ENCODE measurements at regions not wholly inside any gene's neighbourhood (a gene's known extent, or its start where the extent isn't known, plus 50 kb on each side); places are given as distances from the start of the nearest gene placed in this dataset.

GRCh38 chr2:210798180-210798579 is 241.8 kb downstream of the CPS1 start:
- Histone ChIP-seq H3K4me3 (no peak overlapping the region), H3K36me3 (no peaks in the 10 kb centered on the region), H3K27me3 (no peaks in the 10 kb centered on the region), H3K9me3 (no peaks in the 10 kb centered on the region), H3K27ac (no peak overlapping the region), H3K4me1 (no peaks in the 10 kb centered on the region)
- TF ChIP-seq CTCF (IDR thresholded peaks at IDR 0.05) (no peak), POLR2A (IDR thresholded peaks at IDR 0.05) (no peak), EP300 (IDR thresholded peaks at IDR 0.05) (no peak)
- 32 to 35% methylated on average over 1 of the region's 1 CpG for WGBS, 2 donors
- DNase-seq (ENCODE audit: low spot score in 2 of 2), result no peak

GRCh38 chr2:210814251-210815025 is 258.0 kb downstream of the CPS1 start:
- no peaks in the 10 kb centered on the region for H3K4me1 ChIP-seq
- no peaks in the 10 kb centered on the region for H3K27me3 ChIP-seq
- 76 to 92% methylated on average over 1 of the region's 1 CpG for WGBS, 2 donors
- DNase-seq (ENCODE audit: low spot score in 2 of 2), result no peak
- H3K4me3 ChIP-seq, result no peak overlapping the region
- peaks cover 0 to 13% (median 0%) of the 10 kb centered on the region in 4 donors for H3K9me3 ChIP-seq
- TF ChIP-seq POLR2A (IDR thresholded peaks at IDR 0.05) (no peak), EP300 (IDR thresholded peaks at IDR 0.05) (no peak), CTCF (IDR thresholded peaks at IDR 0.05) (no peak)
- H3K27ac ChIP-seq, result no peak overlapping the region
- H3K36me3 ChIP-seq, result no peaks in the 10 kb centered on the region

GRCh38 chr2:210816769-210817168 is 260.4 kb downstream of the CPS1 start:
- H3K4me3 ChIP-seq, result no peak overlapping the region
- no peaks in the 10 kb centered on the region for H3K36me3 ChIP-seq
- no peaks in the 10 kb centered on the region for H3K27me3 ChIP-seq
- H3K9me3 ChIP-seq, result peaks cover 0 to 10% (median 0%) of the 10 kb centered on the region in 4 donors
- no peak overlapping the region for H3K27ac ChIP-seq
- DNase-seq (ENCODE audit: low spot score in 2 of 2), result no peak
- TF ChIP-seq POLR2A (IDR thresholded peaks at IDR 0.05) (no peak), EP300 (IDR thresholded peaks at IDR 0.05) (no peak), CTCF (IDR thresholded peaks at IDR 0.05) (no peak)
- H3K4me1 ChIP-seq, result no peaks in the 10 kb centered on the region
- WGBS, 2 donors, result 85 to 86% methylated on average over 2 of the region's 2 CpGs

GRCh38 chr2:210818473-210818872 is 262.1 kb downstream of the CPS1 start:
- no peak for DNase-seq (ENCODE audit: low spot score in 2 of 2)
- Histone ChIP-seq H3K36me3 (no peaks in the 10 kb centered on the region), H3K27ac (no peak overlapping the region), H3K4me1 (no peaks in the 10 kb centered on the region), H3K27me3 (no peaks in the 10 kb centered on the region), H3K9me3 (peaks cover 0 to 10% (median 0%) of the 10 kb centered on the region in 4 donors), H3K4me3 (no peak overlapping the region)
- TF ChIP-seq POLR2A (IDR thresholded peaks at IDR 0.05) (no peak), EP300 (IDR thresholded peaks at IDR 0.05) (no peak), CTCF (IDR thresholded peaks at IDR 0.05) (no peak)
- 75 to 87% methylated on average over 3 of the region's 3 CpGs for WGBS, 2 donors

GRCh38 chr2:210833403-210833802 is 277.0 kb downstream of the CPS1 start:
- DNase-seq (ENCODE audit: low spot score in 2 of 2), result no peak
- H3K27me3 ChIP-seq, result no peaks in the 10 kb centered on the region
- H3K4me3 ChIP-seq, result no peak overlapping the region
- H3K9me3 ChIP-seq, result no peaks in the 10 kb centered on the region
- H3K4me1 ChIP-seq, result no peaks in the 10 kb centered on the region
- TF ChIP-seq POLR2A (IDR thresholded peaks at IDR 0.05), result no peak
- no peak for TF ChIP-seq EP300 (IDR thresholded peaks at IDR 0.05)
- no peak for TF ChIP-seq CTCF (IDR thresholded peaks at IDR 0.05)
- H3K27ac ChIP-seq, result no peak overlapping the region
- no peaks in the 10 kb centered on the region for H3K36me3 ChIP-seq
